Muscle of leg (tissue), 3 donors: ENCODE measurements at regions not wholly inside any gene's neighbourhood (a gene's known extent, or its start where the extent isn't known, plus 50 kb on each side); places are given as distances from the start of the nearest gene placed in this dataset.
"Not testable (repeated sequence)": the region's sequence is repeated elsewhere in the genome, so short reads cannot be mapped to it uniquely, and the experiment has no call there.

Experiments
- DNase-seq: peaks from one replicate; pipeline ENCODE4 v3.0.0; 2013
- H3K27ac ChIP-seq: one replicate; pipeline ENCODE4 v1.5.1; 2013; ENCODE audit warnings: mild to moderate bottlenecking, low read length, control low read depth
- H3K27me3 ChIP-seq: one replicate; pipeline ENCODE4 v1.6.1; 2013; ENCODE audit warnings: low read length; ENCODE audit not compliant: control insufficient read depth, insufficient read depth
- H3K36me3 ChIP-seq: one replicate; pipeline ENCODE4 v1.6.1; 2013; ENCODE audit warnings: low read length; ENCODE audit not compliant: control insufficient read depth, insufficient read depth
- H3K4me1 ChIP-seq: one replicate; pipeline ENCODE4 v1.6.1; 2013; ENCODE audit warnings: low read length; ENCODE audit not compliant: control insufficient read depth, insufficient read depth
- H3K4me3 ChIP-seq: one replicate; pipeline ENCODE4 v1.5.1; 2013; ENCODE audit warnings: low read length, control low read depth
- H3K9me3 ChIP-seq: replicated peaks from 2 replicates; pipeline ENCODE4 v1.6.1; 2013; ENCODE audit warnings: low read depth, low read length; ENCODE audit not compliant: control insufficient read depth
- WGBS: methylation state at CpG from one replicate; pipeline ENCODE4 v1.1.5; 2013; ENCODE audit warnings: missing lambda C conversion rate; ENCODE audit not compliant: insufficient coverage; 5-methylcytosine and 5-hydroxymethylcytosine counted together

DNA sequence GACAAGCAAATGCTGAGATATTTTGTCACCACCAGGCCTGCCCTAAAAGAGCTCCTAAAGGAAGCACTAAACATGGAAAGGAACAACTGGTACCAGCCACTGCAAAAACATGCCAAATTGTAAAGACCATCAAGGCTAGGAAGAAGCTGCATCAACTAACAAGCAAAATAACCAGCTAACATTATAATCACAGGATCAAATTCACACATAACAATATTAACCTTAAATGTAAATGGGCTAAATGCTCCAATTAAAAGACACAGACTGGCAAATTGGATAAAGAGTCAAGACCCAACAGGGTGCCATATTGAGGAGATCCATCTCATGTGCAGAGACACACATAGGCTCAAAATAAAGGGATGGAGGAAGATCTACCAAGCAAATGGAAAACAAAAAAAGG, 63.1 kb upstream of the LHFPL2 start:
- not testable (repeated sequence) for H3K4me1 ChIP-seq, H3K27ac ChIP-seq, H3K27me3 ChIP-seq, H3K9me3 ChIP-seq, DNase-seq, H3K36me3 ChIP-seq, H3K4me3 ChIP-seq

DNA sequence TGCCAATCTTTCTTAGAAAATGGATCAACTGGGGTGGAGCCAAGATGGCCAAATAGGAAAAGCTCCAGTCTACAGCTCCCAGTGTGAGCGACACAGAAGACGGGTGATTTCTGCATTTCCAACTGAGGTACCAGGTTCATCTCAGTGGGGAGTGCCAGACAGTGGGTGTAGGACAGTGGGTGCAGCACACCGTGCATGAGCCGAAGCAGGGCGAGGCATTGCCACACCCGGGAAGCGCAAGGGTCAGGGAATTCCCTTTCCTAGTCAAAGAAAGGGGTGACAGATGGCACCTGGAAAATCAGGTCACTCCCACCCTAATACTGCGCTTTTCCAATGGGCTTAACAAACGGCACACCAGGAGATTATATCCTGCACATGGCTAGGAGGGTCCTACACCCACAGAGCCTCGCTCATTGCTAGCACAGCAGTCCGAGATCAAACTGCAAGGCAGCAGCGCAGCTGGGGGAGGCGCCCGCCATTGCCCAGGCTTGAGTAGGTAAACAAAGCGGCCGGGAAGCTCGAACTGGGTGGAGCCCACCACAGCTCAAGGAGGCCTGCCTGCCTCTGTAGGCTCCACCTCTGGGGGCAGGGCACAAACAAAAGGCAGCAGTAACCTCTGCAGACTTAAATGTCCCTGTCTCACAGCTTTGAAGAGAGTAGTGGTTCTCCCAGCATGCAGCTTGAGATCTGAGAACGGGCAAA, 61.3 kb upstream of the LHFPL2 start:
- not testable (repeated sequence) for DNase-seq, H3K9me3 ChIP-seq, H3K27me3 ChIP-seq, H3K27ac ChIP-seq, H3K4me3 ChIP-seq, H3K36me3 ChIP-seq, H3K4me1 ChIP-seq
- WGBS = 94% methylated on average over 10 of the region's 18 CpGs

DNA sequence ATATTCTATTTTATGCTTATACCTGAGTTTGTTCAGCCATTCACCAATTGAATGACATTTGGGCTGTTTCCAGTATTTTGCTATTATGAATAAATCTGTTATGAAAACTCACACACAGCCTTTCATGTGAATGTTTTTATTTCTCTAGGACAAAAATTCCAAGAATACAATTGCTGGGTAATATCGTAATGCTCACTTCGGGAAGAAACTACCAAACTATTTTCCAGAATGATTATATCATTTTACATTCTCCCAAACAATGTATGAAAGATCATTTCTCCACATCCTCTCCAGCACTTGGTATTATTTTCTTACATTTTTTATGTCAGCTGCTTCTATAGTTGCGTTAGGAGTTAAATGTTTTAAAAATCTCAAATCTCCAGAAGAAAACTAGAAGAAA, 58.3 kb upstream of the LHFPL2 start:
- H3K27ac ChIP-seq = no peak overlapping the region
- DNase-seq = no peak
- no peaks in the 10 kb centered on the region for H3K27me3 ChIP-seq
- H3K36me3 ChIP-seq = no peaks in the 10 kb centered on the region
- no peaks in the 10 kb centered on the region for H3K9me3 ChIP-seq
- H3K4me1 ChIP-seq = no peaks in the 10 kb centered on the region
- no peak overlapping the region for H3K4me3 ChIP-seq
- WGBS = no CpG with 5 or more reads among the region's 3 CpGs

DNA sequence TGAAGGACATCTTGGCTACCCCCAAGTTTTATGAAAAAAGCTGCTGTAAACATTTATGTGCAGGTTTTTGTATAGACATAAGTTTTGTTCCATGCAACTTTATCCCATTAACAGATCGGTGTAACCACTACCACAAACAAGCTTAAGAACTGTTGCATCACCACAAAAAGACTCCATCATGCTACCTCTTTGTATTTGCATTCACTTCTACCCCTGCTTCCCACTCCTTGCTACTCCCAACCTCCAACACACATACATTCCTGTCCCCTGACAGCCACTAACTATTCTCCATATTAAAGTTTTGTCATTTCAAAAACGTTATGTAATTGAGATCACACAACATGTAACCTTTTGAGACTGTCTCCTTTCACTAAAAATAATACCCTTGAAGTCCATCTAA, 57.8 kb upstream of the LHFPL2 start:
- no peak for DNase-seq
- 100% methylated on average over 1 of the region's 2 CpGs for WGBS
- no peaks in the 10 kb centered on the region for H3K36me3 ChIP-seq

DNA sequence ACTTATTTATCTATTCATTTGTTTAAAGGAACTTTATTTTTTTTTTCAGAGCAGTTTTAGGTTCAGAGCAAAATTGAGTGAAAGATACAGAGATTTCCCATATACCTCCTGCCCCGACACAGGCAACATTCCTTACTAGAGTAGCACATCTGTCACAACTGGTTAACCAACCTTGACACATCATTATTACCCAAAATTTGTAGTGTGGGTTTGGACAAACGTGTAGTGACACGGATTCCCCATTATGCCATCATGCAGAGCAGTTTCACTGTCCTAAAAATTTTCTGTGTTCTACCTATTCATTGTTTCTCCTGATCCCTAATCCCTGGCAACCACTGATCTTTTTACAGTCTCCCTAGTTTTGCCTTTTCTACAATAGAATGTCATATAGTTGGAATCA, 57.3 kb upstream of the LHFPL2 start:
- no peak overlapping the region for H3K4me3 ChIP-seq
- WGBS = no CpG with 5 or more reads among the region's 3 CpGs

More for the DNA sequence above, 57.8 kb upstream of the LHFPL2 start:
- Histone ChIP-seq H3K27ac (no peak overlapping the region), H3K4me3 (no peak overlapping the region), H3K27me3 (no peaks in the 10 kb centered on the region), H3K9me3 (no peaks in the 10 kb centered on the region), H3K4me1 (no peaks in the 10 kb centered on the region)

DNA sequence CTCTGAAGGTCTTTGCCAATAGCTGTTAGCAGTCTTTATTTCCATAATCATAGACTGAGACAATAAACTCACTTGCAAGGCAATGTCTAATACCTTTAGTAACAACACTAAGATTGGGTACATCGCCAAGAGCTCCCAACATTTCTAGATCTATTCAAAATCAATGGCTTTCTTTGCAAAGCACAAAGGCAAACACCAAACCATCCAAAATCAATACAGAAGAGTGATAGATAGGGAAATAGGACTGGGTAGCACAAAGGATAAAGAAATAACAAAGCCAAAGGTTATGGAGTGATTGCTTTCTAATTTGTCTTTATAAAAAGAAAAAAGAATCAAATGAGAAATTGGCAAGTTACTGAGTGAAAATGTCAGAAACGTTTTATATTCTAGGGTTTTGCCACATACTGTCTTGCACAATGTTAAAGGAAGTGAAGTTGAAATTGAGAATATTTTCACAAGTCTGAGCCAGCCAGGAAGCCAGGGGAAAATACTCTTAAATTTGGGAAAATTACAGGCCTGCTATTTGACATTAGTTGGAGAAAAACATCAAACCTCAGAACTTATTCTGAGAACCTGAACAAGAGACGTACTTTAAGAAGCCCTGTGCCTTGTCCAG, 53.3 kb upstream of the LHFPL2 start:
- 30% methylated on average over 1 of the region's 3 CpGs for WGBS

More for the DNA sequence above, 57.3 kb upstream of the LHFPL2 start:
- no peaks in the 10 kb centered on the region for H3K4me1 ChIP-seq
- H3K27ac ChIP-seq = no peak overlapping the region
- H3K9me3 ChIP-seq = no peaks in the 10 kb centered on the region
- no peaks in the 10 kb centered on the region for H3K27me3 ChIP-seq
- H3K36me3 ChIP-seq = no peaks in the 10 kb centered on the region
- no peak for DNase-seq

DNA sequence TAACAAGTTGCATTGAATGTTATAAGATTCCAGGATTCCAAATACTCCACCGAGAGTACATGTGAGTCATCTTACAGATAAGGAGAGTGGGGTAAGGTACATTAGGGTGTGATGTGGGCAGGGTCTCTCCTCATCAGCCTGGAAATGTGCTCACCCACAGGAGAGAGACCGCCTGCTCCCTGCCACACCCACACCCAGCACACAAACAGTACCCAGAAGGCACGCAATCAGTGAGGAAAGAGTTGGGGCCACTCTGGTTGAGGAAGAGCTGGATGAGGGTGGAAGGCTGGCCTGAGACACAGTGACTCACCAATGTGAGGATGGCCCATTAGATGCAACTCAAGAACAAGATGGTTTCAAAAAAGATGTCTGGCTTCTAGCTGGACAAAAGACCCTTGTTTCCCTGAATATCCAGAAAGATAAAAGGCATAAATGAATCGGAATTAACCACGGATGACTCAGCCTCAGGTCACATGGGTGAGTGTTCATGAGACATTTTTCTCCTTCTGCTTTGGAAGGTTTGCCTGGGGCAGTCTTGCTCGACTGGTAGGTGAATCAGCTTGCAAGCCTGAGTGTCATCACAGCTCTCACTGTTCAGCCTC, 51.1 kb upstream of the LHFPL2 start:
- H3K27ac ChIP-seq = no peak overlapping the region
- DNase-seq = no peak

More for the DNA sequence above, 53.3 kb upstream of the LHFPL2 start:
- Histone ChIP-seq H3K9me3 (no peaks in the 10 kb centered on the region), H3K27me3 (no peaks in the 10 kb centered on the region), H3K27ac (no peak overlapping the region), H3K4me1 (no peaks in the 10 kb centered on the region), H3K36me3 (no peaks in the 10 kb centered on the region), H3K4me3 (no peak overlapping the region)
- DNase-seq = no peak

DNA sequence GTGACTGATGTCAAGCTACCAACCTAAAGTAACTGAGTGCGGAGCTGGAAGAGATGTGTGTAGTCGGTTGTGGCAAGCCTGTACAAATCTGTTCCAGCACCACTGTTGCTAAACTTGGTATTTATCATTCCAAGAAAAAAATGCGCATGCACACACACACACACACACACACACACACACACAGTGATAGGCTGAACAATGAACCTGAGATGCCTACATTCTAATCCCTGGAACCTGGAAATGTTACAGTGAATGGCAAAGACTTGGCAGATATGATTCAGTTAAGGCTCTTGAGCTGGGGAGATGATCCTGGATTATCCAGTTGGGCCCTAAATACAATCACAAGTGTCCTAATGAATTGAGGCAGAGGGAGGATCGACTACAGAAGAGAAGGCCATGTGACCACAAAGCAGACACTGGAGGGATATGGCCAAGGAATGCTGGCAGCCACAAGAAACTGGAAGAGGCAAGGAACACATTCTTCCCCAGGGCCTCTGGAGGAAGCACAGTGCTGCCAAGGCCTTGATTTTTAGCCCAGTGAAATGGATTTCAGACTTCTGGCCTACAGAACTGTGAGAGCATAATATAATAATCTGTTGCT, 49.7 kb upstream of the LHFPL2 start:
- H3K27me3 ChIP-seq = no peaks in the 10 kb centered on the region
- no peaks in the 10 kb centered on the region for H3K4me1 ChIP-seq
- H3K4me3 ChIP-seq = no peak overlapping the region
- 29% methylated on average over 1 of the region's 4 CpGs for WGBS
- peak; percentile 95 for DNase-seq
- H3K36me3 ChIP-seq = no peaks in the 10 kb centered on the region
- H3K9me3 ChIP-seq = no peaks in the 10 kb centered on the region
- H3K27ac ChIP-seq = no peak overlapping the region

More for the DNA sequence above, 51.1 kb upstream of the LHFPL2 start:
- no peaks in the 10 kb centered on the region for H3K9me3 ChIP-seq
- H3K36me3 ChIP-seq = no peaks in the 10 kb centered on the region
- H3K4me3 ChIP-seq = no peak overlapping the region
- WGBS = no CpG with 5 or more reads among the region's 6 CpGs
- no peaks in the 10 kb centered on the region for H3K27me3 ChIP-seq
- H3K4me1 ChIP-seq = no peaks in the 10 kb centered on the region
